ENCODE measurements at regions not wholly inside any gene's neighbourhood (a gene's known extent, or its start where the extent isn't known, plus 50 kb on each side); places are given as distances from the start of the nearest gene placed in this dataset.

- TF ChIP-seq CTCF (conservative IDR thresholded peaks at IDR 0.05 in 1 of 2, IDR thresholded peaks at IDR 0.05 in 1 of 2; ENCODE audit: extremely low read depth in 1 of 2, insufficient read depth in 1 of 2, low read depth in 1 of 2, low read length in 2 of 2) (no peak), EZH2 (IDR thresholded peaks at IDR 0.05; ENCODE audit: borderline replicate concordance, low read length) (no peak)
Measured at GRCh38 chr2:735670-736218, 58.5 kb upstream of the TMEM18 start.
